HG02588 (cell line): ENCODE measurements at regions not wholly inside any gene's neighbourhood (a gene's known extent, or its start where the extent isn't known, plus 50 kb on each side); places are given as distances from the start of the nearest gene placed in this dataset.

Source experiments
- ATAC-seq: cut with Tn5 transposase; IDR thresholded peaks from one replicate; pipeline ENCODE4 v1.9.1; 2021; ENCODE audit warnings: mild to moderate bottlenecking, moderate library complexity; ENCODE audit not compliant: unreplicated experiment

GRCh38 chr10:111435871-111436270 is 359.0 kb downstream of the ADRA2A start:
- no peak for ATAC-seq

GRCh38 chr10:111439034-111439842 is 362.4 kb downstream of the ADRA2A start:
- no peak for ATAC-seq

GRCh38 chr10:111440501-111440900 is 363.7 kb downstream of the ADRA2A start:
- no peak for ATAC-seq

- no peak for ATAC-seq
These were observed 368.8 kb downstream of the ADRA2A start for GRCh38 chr10:111445667-111446066.

- no peak for ATAC-seq
These were observed 370.1 kb downstream of the ADRA2A start for GRCh38 chr10:111446966-111447365.

- ATAC-seq: no peak
These were observed 375.3 kb downstream of the ADRA2A start for GRCh38 chr10:111452153-111452552.

GRCh38 chr10:111455776-111456426 is 379.1 kb downstream of the ADRA2A start:
- ATAC-seq: no peak

- no peak for ATAC-seq
These were observed 381.4 kb downstream of the ADRA2A start for GRCh38 chr10:111458256-111458655.

GRCh38 chr10:111459967-111460366 is 383.1 kb downstream of the ADRA2A start:
- ATAC-seq: no peak

- ATAC-seq: no peak
These were observed 395.6 kb downstream of the ADRA2A start for GRCh38 chr10:111472445-111472844.

GRCh38 chr10:111473361-111473760 is 396.5 kb downstream of the ADRA2A start:
- ATAC-seq: no peak

GRCh38 chr10:111474786-111475185 is 398.0 kb downstream of the ADRA2A start:
- no peak for ATAC-seq

GRCh38 chr10:111475720-111476119 is 398.9 kb downstream of the ADRA2A start:
- no peak for ATAC-seq

GRCh38 chr10:111478651-111479050 is 401.8 kb downstream of the ADRA2A start:
- no peak for ATAC-seq

GRCh38 chr10:111479966-111480365 is 403.1 kb downstream of the ADRA2A start:
- ATAC-seq: no peak

- no peak for ATAC-seq
These were observed 404.5 kb downstream of the ADRA2A start for GRCh38 chr10:111481261-111481826.

GRCh38 chr10:111481866-111482265 is 405.0 kb downstream of the ADRA2A start:
- no peak for ATAC-seq

GRCh38 chr10:111482621-111483216 is 405.9 kb downstream of the ADRA2A start:
- no peak for ATAC-seq

- no peak for ATAC-seq
These were observed 408.9 kb downstream of the ADRA2A start for GRCh38 chr10:111485767-111486166.

GRCh38 chr10:111486346-111486745 is 409.5 kb downstream of the ADRA2A start:
- ATAC-seq: no peak

GRCh38 chr10:111488668-111489067 is 411.8 kb downstream of the ADRA2A start:
- no peak for ATAC-seq

GRCh38 chr10:111491154-111491553 is 414.3 kb downstream of the ADRA2A start:
- ATAC-seq: no peak
